Activated CD4-positive, alpha-beta memory T cell treated with anti-CD3 and anti-CD28 coated beads for 36 hours (primary cell): ENCODE measurements at regions not wholly inside any gene's neighbourhood (a gene's known extent, or its start where the extent isn't known, plus 50 kb on each side); places are given as distances from the start of the nearest gene placed in this dataset.

Source experiments
- CTCF ChIA-PET: fragments of 350-600 bp; sonication (Branson Sonifier 250); formaldehyde crosslinking; loops from one replicate; lab custom pipeline; 2021; ENCODE audit warnings: antibody characterized with exemption, inconsistent platforms; lab: Charles Lee
- POLR2A ChIA-PET: fragments of 350-600 bp; sonication (Branson Sonifier 250); formaldehyde crosslinking; loops from one replicate; lab custom pipeline; 2021; ENCODE audit warnings: antibody characterized with exemption; lab: Charles Lee
- DNase-seq: peaks from one replicate; pipeline ENCODE4 v3.0.0-alpha.2; 2020
- H3K27ac Mint-ChIP-seq: one replicate; pipeline ENCODE4 v1.8.0; 2021; ENCODE audit warnings: mixed read lengths
- H3K27me3 Mint-ChIP-seq: one replicate; pipeline ENCODE4 v1.8.0; 2021; ENCODE audit warnings: mixed read lengths
- H3K36me3 Mint-ChIP-seq: one replicate; pipeline ENCODE4 v1.8.0; 2021; ENCODE audit warnings: mixed read lengths
- H3K4me1 Mint-ChIP-seq: one replicate; pipeline ENCODE4 v1.8.0; 2021; ENCODE audit warnings: low read depth, mixed read lengths
- H3K4me3 Mint-ChIP-seq: one replicate; pipeline ENCODE4 v1.8.0; 2021; ENCODE audit warnings: mild to moderate bottlenecking, mixed read lengths
- H3K9me3 Mint-ChIP-seq: one replicate; pipeline ENCODE4 v1.8.0; 2021; ENCODE audit warnings: mixed read lengths
- intact Hi-C: fragments of 100-400 bp; cut with micrococcal nuclease; formaldehyde crosslinking; loops from one replicate; pipeline ENCODE4 v1.15.1; 2023

- CTCF ChIA-PET: no interaction called here
- H3K4me3 Mint-ChIP-seq: no peak overlapping the region
- no peak overlapping the region for H3K27ac Mint-ChIP-seq
- no peak for DNase-seq
- H3K9me3 Mint-ChIP-seq: no peaks in the 10 kb centered on the region
- H3K27me3 Mint-ChIP-seq: no peaks in the 10 kb centered on the region
- H3K4me1 Mint-ChIP-seq: no peaks in the 10 kb centered on the region
- intact Hi-C loops: no loop called here
- H3K36me3 Mint-ChIP-seq: no peaks in the 10 kb centered on the region
- POLR2A ChIA-PET: no interaction called here
Observed at GRCh38 chr5:40001796-40002195, 577.0 kb upstream of the DAB2 start.

- ChIA-PET CTCF (no interaction called here), POLR2A (no interaction called here)
- intact Hi-C loops: no loop called here
Observed at GRCh38 chr5:39998518-39998917, 573.7 kb upstream of the DAB2 start.

GRCh38 chr5:39995990-39996389 is 571.2 kb upstream of the DAB2 start:
- H3K4me1 Mint-ChIP-seq: peaks cover 6% of the 10 kb centered on the region
- POLR2A ChIA-PET: no interaction called here
- H3K36me3 Mint-ChIP-seq: no peaks in the 10 kb centered on the region
- CTCF ChIA-PET: no interaction called here
- no peak overlapping the region for H3K4me3 Mint-ChIP-seq
- no peak overlapping the region for H3K27ac Mint-ChIP-seq
- peaks cover 5% of the 10 kb centered on the region for H3K27me3 Mint-ChIP-seq
- intact Hi-C loops: no loop called here
- no peak for DNase-seq
- H3K9me3 Mint-ChIP-seq: no peaks in the 10 kb centered on the region

More at GRCh38 chr5:39998518-39998917, 573.7 kb upstream of the DAB2 start:
- Mint-ChIP-seq H3K27ac (no peak overlapping the region), H3K4me3 (no peak overlapping the region), H3K9me3 (no peaks in the 10 kb centered on the region), H3K36me3 (no peaks in the 10 kb centered on the region), H3K27me3 (no peaks in the 10 kb centered on the region), H3K4me1 (no peaks in the 10 kb centered on the region)
- no peak for DNase-seq

GRCh38 chr5:39992617-39993202 is 567.9 kb upstream of the DAB2 start:
- Mint-ChIP-seq H3K27ac (no peak overlapping the region), H3K36me3 (no peaks in the 10 kb centered on the region), H3K9me3 (no peaks in the 10 kb centered on the region), H3K4me1 (peaks cover 6% of the 10 kb centered on the region), H3K27me3 (peaks cover 7% of the 10 kb centered on the region), H3K4me3 (no peak overlapping the region)
- ChIA-PET POLR2A (no interaction called here), CTCF (interaction anchor here (0.7 kb wide), 1 partner anchor 14 kb away, joined by 3 read pairs; no protein-coding TSS in a partner anchor)
- intact Hi-C loops: no loop called here
- no peak for DNase-seq

GRCh38 chr5:39986614-39987013 is 561.8 kb upstream of the DAB2 start:
- H3K27me3 Mint-ChIP-seq: peaks cover 6% of the 10 kb centered on the region
- H3K9me3 Mint-ChIP-seq: no peaks in the 10 kb centered on the region
- H3K36me3 Mint-ChIP-seq: no peaks in the 10 kb centered on the region
- intact Hi-C loops: no loop called here
- ChIA-PET CTCF (no interaction called here), POLR2A (no interaction called here)
- DNase-seq: no peak
- no peak overlapping the region for H3K4me3 Mint-ChIP-seq
- no peak overlapping the region for H3K27ac Mint-ChIP-seq
- no peaks in the 10 kb centered on the region for H3K4me1 Mint-ChIP-seq

GRCh38 chr5:39980056-39980455 is 555.3 kb upstream of the DAB2 start:
- Mint-ChIP-seq H3K4me3 (no peak overlapping the region), H3K27me3 (no peaks in the 10 kb centered on the region), H3K4me1 (no peaks in the 10 kb centered on the region), H3K9me3 (no peaks in the 10 kb centered on the region), H3K27ac (no peak overlapping the region), H3K36me3 (no peaks in the 10 kb centered on the region)
- CTCF ChIA-PET: no interaction called here
- POLR2A ChIA-PET: no interaction called here
- intact Hi-C loops: no loop called here
- DNase-seq: no peak

- ChIA-PET CTCF (no interaction called here), POLR2A (no interaction called here)
- H3K4me3 Mint-ChIP-seq: no peak overlapping the region
- no peaks in the 10 kb centered on the region for H3K36me3 Mint-ChIP-seq
- no peak for DNase-seq
- no peaks in the 10 kb centered on the region for H3K4me1 Mint-ChIP-seq
- no peaks in the 10 kb centered on the region for H3K9me3 Mint-ChIP-seq
- H3K27ac Mint-ChIP-seq: no peak overlapping the region
- no peaks in the 10 kb centered on the region for H3K27me3 Mint-ChIP-seq
- intact Hi-C loops: no loop called here
Observed at GRCh38 chr5:39977066-39977655, 552.4 kb upstream of the DAB2 start.

GRCh38 chr5:39970117-39970798 is 545.5 kb upstream of the DAB2 start:
- Mint-ChIP-seq H3K9me3 (no peaks in the 10 kb centered on the region), H3K4me3 (no peak overlapping the region), H3K27ac (no peak overlapping the region), H3K4me1 (no peaks in the 10 kb centered on the region), H3K36me3 (no peaks in the 10 kb centered on the region), H3K27me3 (peaks cover 5% of the 10 kb centered on the region)
- ChIA-PET CTCF (no interaction called here), POLR2A (no interaction called here)
- intact Hi-C loops: no loop called here
- DNase-seq: no peak

- no peak overlapping the region for H3K4me3 Mint-ChIP-seq
- intact Hi-C loops: no loop called here
- no peak for DNase-seq
- peaks cover 8% of the 10 kb centered on the region for H3K27me3 Mint-ChIP-seq
- H3K4me1 Mint-ChIP-seq: no peaks in the 10 kb centered on the region
- no peaks in the 10 kb centered on the region for H3K9me3 Mint-ChIP-seq
- ChIA-PET POLR2A (no interaction called here), CTCF (no interaction called here)
- no peak overlapping the region for H3K27ac Mint-ChIP-seq
- no peaks in the 10 kb centered on the region for H3K36me3 Mint-ChIP-seq
Observed at GRCh38 chr5:39968381-39968780, 543.6 kb upstream of the DAB2 start.

GRCh38 chr5:39955156-39955555 is 530.4 kb upstream of the DAB2 start:
- ChIA-PET POLR2A (no interaction called here), CTCF (no interaction called here)
- H3K4me3 Mint-ChIP-seq: no peak overlapping the region
- peaks cover 5% of the 10 kb centered on the region for H3K36me3 Mint-ChIP-seq
- no peak for DNase-seq
- H3K27me3 Mint-ChIP-seq: no peaks in the 10 kb centered on the region
- peaks cover 14% of the 10 kb centered on the region for H3K9me3 Mint-ChIP-seq
- no peaks in the 10 kb centered on the region for H3K4me1 Mint-ChIP-seq
- no peak overlapping the region for H3K27ac Mint-ChIP-seq
- intact Hi-C loops: no loop called here

GRCh38 chr5:39951070-39951469 is 526.3 kb upstream of the DAB2 start:
- no peak overlapping the region for H3K27ac Mint-ChIP-seq
- no peaks in the 10 kb centered on the region for H3K27me3 Mint-ChIP-seq
- H3K9me3 Mint-ChIP-seq: peaks cover 14% of the 10 kb centered on the region
- peaks cover 5% of the 10 kb centered on the region for H3K36me3 Mint-ChIP-seq
- ChIA-PET CTCF (no interaction called here), POLR2A (no interaction called here)
- intact Hi-C loops: no loop called here
- no peak for DNase-seq
- H3K4me1 Mint-ChIP-seq: peaks cover 3% of the 10 kb centered on the region
- H3K4me3 Mint-ChIP-seq: no peak overlapping the region

GRCh38 chr5:39948867-39949468 is 524.2 kb upstream of the DAB2 start:
- Mint-ChIP-seq H3K27ac (peak overlapping the region; percentile 4), H3K27me3 (no peaks in the 10 kb centered on the region), H3K9me3 (peaks cover 14% of the 10 kb centered on the region), H3K36me3 (peaks cover 5% of the 10 kb centered on the region), H3K4me3 (no peak overlapping the region), H3K4me1 (peaks cover 3% of the 10 kb centered on the region)
- CTCF ChIA-PET: interaction anchor here (0.6 to 2.5 kb wide), 52 partner anchors 8 to 1895 kb away, joined by 3 to 20 read pairs (median 3); partner anchors contain the start of genes PTGER4 and TTC33
- intact Hi-C loops: loop anchor here (1.0 to 10.0 kb wide), 8 partner anchors 232 to 930 kb away; no protein-coding TSS in a partner anchor
- POLR2A ChIA-PET: interaction anchor here (0.6 to 0.7 kb wide), 2 partner anchors 329 to 727 kb away, joined by 3 read pairs; no protein-coding TSS in a partner anchor
- peak; percentile 54 for DNase-seq
